Adrenal gland (tissue), 5 donors: ENCODE measurements at regions not wholly inside any gene's neighbourhood (a gene's known extent, or its start where the extent isn't known, plus 50 kb on each side); places are given as distances from the start of the nearest gene placed in this dataset.

Experiments
- CTCF ChIP-seq, 6 experiments: fragments of 450-650 bp in 4 of 6; fragments of 200-600 bp in 2 of 6; sonication (generic) in 1 of 6; IDR thresholded peaks; 1 replicate in 5 of 6; 2 replicates in 1 of 6; pipeline versions ENCODE4 v1.5.1 to v1.8.0; 2016 to 2021; ENCODE audit warnings: antibody characterized with exemption in 6 of 6, mild to moderate bottlenecking in 2 of 6, moderate library complexity in 1 of 6
- POLR2A ChIP-seq, 2 donors: fragments of 450-650 bp; IDR thresholded peaks; one replicate each; pipeline ENCODE4 v1.6.1; 2017; ENCODE audit warnings: antibody characterized with exemption in 2 of 2, mild to moderate bottlenecking in 2 of 2, moderate library complexity in 1 of 2
- donor health status: DM: no; HTN: no; CAD: no.

GRCh38 chr2:139469985-139470384 is 689.8 kb upstream of the NXPH2 start:
- TF ChIP-seq CTCF (IDR thresholded peaks at IDR 0.05) (no peak), POLR2A (IDR thresholded peaks at IDR 0.05) (no peak)
